Suprapubic skin (tissue), 4 donors: ENCODE measurements at regions not wholly inside any gene's neighbourhood (a gene's known extent, or its start where the extent isn't known, plus 50 kb on each side); places are given as distances from the start of the nearest gene placed in this dataset.

Source experiments
- DNase-seq, 2 donors: peaks; one replicate each; pipeline ENCODE4 v3.0.0-alpha.2; 2019; ENCODE audit warnings: low spot score in 2 of 2
- H3K27ac ChIP-seq: fragments of 200-600 bp; sonication (generic); one replicate; pipeline ENCODE4 v1.5.1; 2019
- H3K27me3 ChIP-seq: fragments of 200-600 bp; sonication (generic); one replicate; pipeline ENCODE4 v1.5.1; 2019
- H3K36me3 ChIP-seq: fragments of 200-600 bp; sonication (generic); one replicate; pipeline ENCODE4 v1.5.1; 2019
- H3K4me1 ChIP-seq: fragments of 200-600 bp; sonication (generic); one replicate; pipeline ENCODE4 v1.5.1; 2019
- H3K4me3 ChIP-seq: fragments of 200-600 bp; sonication (generic); one replicate; pipeline ENCODE4 v1.5.1; 2019; ENCODE audit warnings: mild to moderate bottlenecking
- H3K9me3 ChIP-seq: fragments of 200-600 bp; sonication (generic); one replicate; pipeline ENCODE4 v1.5.1; 2019
- CTCF ChIP-seq, 2 donors: fragments of 200-600 bp in 1 of 2; fragments of 450-650 bp in 1 of 2; sonication (generic) in 1 of 2; IDR thresholded peaks; one replicate each; pipeline ENCODE4 v1.5.1; 2016 to 2019; ENCODE audit warnings: antibody characterized with exemption in 2 of 2, mild to moderate bottlenecking in 1 of 2, moderate library complexity in 1 of 2
- EP300 ChIP-seq: sonication (generic); formaldehyde crosslinking; IDR thresholded peaks from one replicate; pipeline ENCODE4 v1.6.1; 2017; ENCODE audit warnings: antibody characterized with exemption
- POLR2A ChIP-seq, 2 donors: fragments of 450-650 bp; IDR thresholded peaks; one replicate each; pipeline ENCODE4 v1.6.1; 2017; ENCODE audit warnings: antibody characterized with exemption in 2 of 2, mild to moderate bottlenecking in 2 of 2, moderate library complexity in 2 of 2
- POLR2AphosphoS5 ChIP-seq, 3 donors: sonication (generic); formaldehyde crosslinking; IDR thresholded peaks; one replicate each; pipeline ENCODE4 v1.6.1; 2017; ENCODE audit warnings: antibody characterized with exemption in 3 of 3
- WGBS: methylation state at CpG from one replicate; pipeline ENCODE4 v1.1.5; 2018; 5-methylcytosine and 5-hydroxymethylcytosine counted together

DNA sequence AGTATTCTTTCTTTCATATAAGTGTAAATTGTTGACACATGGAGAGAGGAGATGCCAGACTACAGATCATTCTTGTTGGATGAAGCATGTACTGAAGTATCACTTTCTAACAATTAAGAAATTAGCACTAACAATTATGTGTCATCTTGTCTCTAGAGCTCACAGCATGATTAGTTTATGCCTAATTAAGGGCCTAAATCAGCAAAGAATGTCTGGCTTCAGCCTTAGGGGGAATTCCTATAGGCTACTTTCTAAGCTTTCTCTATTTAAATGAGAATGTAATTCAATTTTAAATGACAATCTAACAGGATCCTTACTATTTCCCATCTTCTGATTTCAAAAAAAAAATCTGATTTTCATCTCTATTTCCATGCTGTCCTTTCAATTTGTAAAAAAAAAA lies 371.0 kb downstream of the EPHA7 start:
- TF ChIP-seq EP300 (no peak), CTCF (IDR thresholded peaks at IDR 0.05) (no peak), POLR2AphosphoS5 (IDR thresholded peaks at IDR 0.05) (no peak), POLR2A (IDR thresholded peaks at IDR 0.05) (no peak)
- Histone ChIP-seq H3K36me3 (no peaks in the 10 kb centered on the region), H3K27ac (no peak overlapping the region), H3K4me3 (no peak overlapping the region), H3K27me3 (no peaks in the 10 kb centered on the region), H3K9me3 (no peaks in the 10 kb centered on the region), H3K4me1 (no peaks in the 10 kb centered on the region)
- DNase-seq: no peak

DNA sequence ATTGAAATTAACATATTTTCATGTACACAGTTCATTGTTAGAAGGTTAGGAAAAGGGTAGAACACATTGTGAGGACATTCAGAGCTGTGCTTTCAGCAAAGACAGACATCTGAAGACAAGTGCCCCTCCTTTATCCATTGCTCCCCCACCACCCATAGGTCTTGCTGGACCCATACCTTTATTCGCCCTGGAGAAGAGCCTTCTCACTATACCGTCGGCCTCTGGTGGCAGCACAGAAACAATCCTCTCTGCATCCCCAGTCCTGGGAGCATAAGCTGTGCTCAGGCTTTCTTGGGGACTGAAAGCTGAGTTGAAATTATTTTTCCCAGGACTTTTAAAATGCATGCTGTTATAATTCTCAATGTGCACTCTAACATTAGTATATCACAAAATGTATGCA lies 372.3 kb downstream of the EPHA7 start:
- Histone ChIP-seq H3K27me3 (no peaks in the 10 kb centered on the region), H3K4me3 (no peak overlapping the region), H3K27ac (no peak overlapping the region), H3K36me3 (no peaks in the 10 kb centered on the region), H3K4me1 (no peaks in the 10 kb centered on the region), H3K9me3 (no peaks in the 10 kb centered on the region)
- 76% methylated on average over 3 of the region's 3 CpGs for WGBS
- no peak for DNase-seq
- TF ChIP-seq POLR2A (IDR thresholded peaks at IDR 0.05): no peak
- no peak for TF ChIP-seq EP300
- TF ChIP-seq POLR2AphosphoS5 (IDR thresholded peaks at IDR 0.05): no peak
- TF ChIP-seq CTCF (IDR thresholded peaks at IDR 0.05): no peak

GRCh38 chr6:93045156-93045555 lies 374.2 kb downstream of the EPHA7 start:
- Histone ChIP-seq H3K9me3 (no peaks in the 10 kb centered on the region), H3K4me3 (no peak overlapping the region), H3K27me3 (no peaks in the 10 kb centered on the region), H3K36me3 (no peaks in the 10 kb centered on the region), H3K27ac (no peak overlapping the region), H3K4me1 (no peaks in the 10 kb centered on the region)
- WGBS: 54% methylated on average over 1 of the region's 1 CpG
- DNase-seq: no peak
- no peak for TF ChIP-seq POLR2A (IDR thresholded peaks at IDR 0.05)
- TF ChIP-seq CTCF (IDR thresholded peaks at IDR 0.05): no peak
- TF ChIP-seq EP300: no peak
- TF ChIP-seq POLR2AphosphoS5 (IDR thresholded peaks at IDR 0.05): no peak

GRCh38 chr6:93040375-93040774 lies 379.0 kb downstream of the EPHA7 start:
- Histone ChIP-seq H3K4me1 (no peaks in the 10 kb centered on the region), H3K27me3 (no peaks in the 10 kb centered on the region), H3K4me3 (no peak overlapping the region), H3K36me3 (no peaks in the 10 kb centered on the region), H3K9me3 (peaks cover 20% of the 10 kb centered on the region), H3K27ac (no peak overlapping the region)
- TF ChIP-seq CTCF (IDR thresholded peaks at IDR 0.05) (no peak), POLR2AphosphoS5 (IDR thresholded peaks at IDR 0.05) (no peak), EP300 (no peak), POLR2A (IDR thresholded peaks at IDR 0.05) (no peak)
- no peak for DNase-seq
- WGBS: 81% methylated on average over 4 of the region's 4 CpGs

- TF ChIP-seq EP300 (no peak), POLR2AphosphoS5 (IDR thresholded peaks at IDR 0.05) (no peak), CTCF (IDR thresholded peaks at IDR 0.05) (no peak), POLR2A (IDR thresholded peaks at IDR 0.05) (no peak)
- peaks cover 20% of the 10 kb centered on the region for H3K9me3 ChIP-seq
- no peaks in the 10 kb centered on the region for H3K36me3 ChIP-seq
- H3K27me3 ChIP-seq: no peaks in the 10 kb centered on the region
- DNase-seq: no peak
- 100% methylated on average over 1 of the region's 1 CpG for WGBS
- H3K4me3 ChIP-seq: no peak overlapping the region
- no peak overlapping the region for H3K27ac ChIP-seq
- no peaks in the 10 kb centered on the region for H3K4me1 ChIP-seq
Measured at GRCh38 chr6:93036835-93037234, 382.5 kb downstream of the EPHA7 start.
